ENCODE measurements at regions not wholly inside any gene's neighbourhood (a gene's known extent, or its start where the extent isn't known, plus 50 kb on each side); places are given as distances from the start of the nearest gene placed in this dataset.

- H3K4me1 Mint-ChIP-seq (ENCODE audit: low read depth): no peaks in the 10 kb centered on the region
- no peak overlapping the region for H3K27ac Mint-ChIP-seq
- Histone ChIP-seq H3K4me1 (ENCODE audit: insufficient read depth, low read length) (no peaks in the 10 kb centered on the region), H3K36me3 (ENCODE audit: insufficient read depth, low read length) (no peaks in the 10 kb centered on the region), H3K27me3 (ENCODE audit: control insufficient read depth in 1 of 2, insufficient read depth in 2 of 2, low read length in 2 of 2) (no peaks in the 10 kb centered on the region), H3K27ac (ENCODE audit: low read depth in 1 of 2, low read length in 2 of 2) (no peak overlapping the region), H3K9me3 (ENCODE audit: control insufficient read depth in 1 of 2, insufficient read depth in 1 of 2, low read length in 2 of 2) (no peaks in the 10 kb centered on the region), H3K4me3 (ENCODE audit: low read length) (no peak overlapping the region)
- ATAC-seq (ENCODE audit: poor library complexity): no peak
- TF ChIP-seq, protein P1, sequence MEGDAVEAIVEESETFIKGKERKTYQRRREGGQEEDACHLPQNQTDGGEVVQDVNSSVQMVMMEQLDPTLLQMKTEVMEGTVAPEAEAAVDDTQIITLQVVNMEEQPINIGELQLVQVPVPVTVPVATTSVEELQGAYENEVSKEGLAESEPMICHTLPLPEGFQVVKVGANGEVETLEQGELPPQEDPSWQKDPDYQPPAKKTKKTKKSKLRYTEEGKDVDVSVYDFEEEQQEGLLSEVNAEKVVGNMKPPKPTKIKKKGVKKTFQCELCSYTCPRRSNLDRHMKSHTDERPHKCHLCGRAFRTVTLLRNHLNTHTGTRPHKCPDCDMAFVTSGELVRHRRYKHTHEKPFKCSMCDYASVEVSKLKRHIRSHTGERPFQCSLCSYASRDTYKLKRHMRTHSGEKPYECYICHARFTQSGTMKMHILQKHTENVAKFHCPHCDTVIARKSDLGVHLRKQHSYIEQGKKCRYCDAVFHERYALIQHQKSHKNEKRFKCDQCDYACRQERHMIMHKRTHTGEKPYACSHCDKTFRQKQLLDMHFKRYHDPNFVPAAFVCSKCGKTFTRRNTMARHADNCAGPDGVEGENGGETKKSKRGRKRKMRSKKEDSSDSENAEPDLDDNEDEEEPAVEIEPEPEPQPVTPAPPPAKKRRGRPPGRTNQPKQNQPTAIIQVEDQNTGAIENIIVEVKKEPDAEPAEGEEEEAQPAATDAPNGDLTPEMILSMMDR (IDR thresholded peaks at IDR 0.05): no peak
- peaks cover 17% of the 10 kb centered on the region for H3K9me3 Mint-ChIP-seq
- no peaks in the 10 kb centered on the region for H3K27me3 Mint-ChIP-seq
- CTCF ChIA-PET: no interaction called here
- no peak for DNase-seq
- intact Hi-C loops (cut with DNase I, micrococcal nuclease): loop anchor here (10.0 kb wide), 1 partner anchor 59 kb away; no protein-coding TSS in a partner anchor
- H3K4me3 Mint-ChIP-seq: no peak overlapping the region
- no peaks in the 10 kb centered on the region for H3K36me3 Mint-ChIP-seq (ENCODE audit: low read depth)
- POLR2A ChIA-PET: no interaction called here
Observed at GRCh38 chr17:53483704-53484103, 339.0 kb upstream of the KIF2B start.

DNA sequence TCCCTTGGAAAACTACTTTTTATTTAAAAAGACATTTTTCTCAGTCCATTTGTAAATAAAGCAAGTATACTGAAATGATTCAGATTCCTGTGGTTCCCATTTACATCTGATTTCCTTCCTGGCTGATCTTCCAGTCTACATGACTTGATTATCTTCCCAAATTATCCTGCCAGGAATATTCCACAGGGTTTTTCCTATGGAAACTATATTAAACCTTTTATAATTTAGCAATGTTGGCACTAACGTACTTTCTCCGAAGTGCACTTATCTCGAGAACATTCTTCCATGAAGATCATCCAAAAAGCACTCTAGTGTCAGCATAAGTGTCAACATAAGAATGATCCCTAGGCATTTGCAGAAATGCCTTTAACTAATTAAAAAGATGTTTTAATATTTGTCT lies 347.7 kb upstream of the KIF2B start:
- POLR2A ChIA-PET: no interaction called here
- peaks cover 16% of the 10 kb centered on the region for H3K9me3 Mint-ChIP-seq
- TF ChIP-seq, protein P1 (IDR thresholded peaks at IDR 0.05): no peak
- H3K36me3 ChIP-seq (ENCODE audit: insufficient read depth, low read length): no peaks in the 10 kb centered on the region
- no peak overlapping the region for H3K4me3 Mint-ChIP-seq
- H3K27ac ChIP-seq (ENCODE audit: low read depth in 1 of 2, low read length in 2 of 2): no peak overlapping the region
- no peaks in the 10 kb centered on the region for H3K4me1 Mint-ChIP-seq (ENCODE audit: low read depth)
- no peak for DNase-seq
- no peaks in the 10 kb centered on the region for H3K27me3 ChIP-seq (ENCODE audit: control insufficient read depth in 1 of 2, insufficient read depth in 2 of 2, low read length in 2 of 2)
- CTCF ChIA-PET: no interaction called here
- no peak overlapping the region for H3K4me3 ChIP-seq (ENCODE audit: low read length)
- no peaks in the 10 kb centered on the region for H3K4me1 ChIP-seq (ENCODE audit: insufficient read depth, low read length)
- intact Hi-C loops (cut with DNase I, micrococcal nuclease): no loop called here
- no peak overlapping the region for H3K27ac Mint-ChIP-seq
- ATAC-seq (ENCODE audit: poor library complexity): no peak
- H3K9me3 ChIP-seq (ENCODE audit: control insufficient read depth in 1 of 2, insufficient read depth in 1 of 2, low read length in 2 of 2): peaks cover 4 to 6% of the 10 kb centered on the region in 2 experiments
- H3K27me3 Mint-ChIP-seq: no peaks in the 10 kb centered on the region
- no peaks in the 10 kb centered on the region for H3K36me3 Mint-ChIP-seq (ENCODE audit: low read depth)

DNA sequence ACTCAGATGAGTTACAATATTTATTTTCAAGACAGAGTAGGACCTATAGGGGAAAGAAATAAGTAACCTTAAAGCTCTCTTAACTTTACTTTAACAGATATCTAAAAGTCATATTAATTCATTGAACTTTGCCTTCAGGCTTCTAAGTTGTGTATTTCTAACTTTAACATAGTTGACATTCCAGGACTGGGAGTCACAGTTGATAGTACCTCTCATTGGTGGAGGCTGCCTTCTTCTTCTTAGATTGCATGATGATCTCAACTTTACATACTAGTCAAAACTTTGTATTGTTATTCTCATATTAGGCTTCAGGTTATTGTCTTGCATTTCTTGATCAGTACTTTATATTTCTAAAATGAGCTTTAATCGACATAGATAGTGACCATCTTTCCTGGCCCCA lies 350.1 kb upstream of the KIF2B start:
- Mint-ChIP-seq H3K36me3 (ENCODE audit: low read depth) (no peaks in the 10 kb centered on the region), H3K9me3 (peaks cover 10% of the 10 kb centered on the region), H3K27ac (no peak overlapping the region), H3K4me1 (ENCODE audit: low read depth) (no peaks in the 10 kb centered on the region), H3K27me3 (no peaks in the 10 kb centered on the region), H3K4me3 (no peak overlapping the region)
- POLR2A ChIA-PET: no interaction called here
- intact Hi-C loops (cut with DNase I, micrococcal nuclease): no loop called here
- Histone ChIP-seq H3K4me1 (ENCODE audit: insufficient read depth, low read length) (no peaks in the 10 kb centered on the region), H3K4me3 (ENCODE audit: low read length) (no peak overlapping the region), H3K36me3 (ENCODE audit: insufficient read depth, low read length) (no peaks in the 10 kb centered on the region), H3K27me3 (ENCODE audit: control insufficient read depth in 1 of 2, insufficient read depth in 2 of 2, low read length in 2 of 2) (no peaks in the 10 kb centered on the region), H3K27ac (ENCODE audit: low read depth in 1 of 2, low read length in 2 of 2) (no peak overlapping the region), H3K9me3 (ENCODE audit: control insufficient read depth in 1 of 2, insufficient read depth in 1 of 2, low read length in 2 of 2) (peaks cover 4 to 6% of the 10 kb centered on the region in 2 experiments)
- TF ChIP-seq, protein P1 (IDR thresholded peaks at IDR 0.05): no peak
- ATAC-seq (ENCODE audit: poor library complexity): no peak
- no peak for DNase-seq
- CTCF ChIA-PET: no interaction called here
